CD4-positive, alpha-beta T cell (primary cell): ENCODE measurements at regions not wholly inside any gene's neighbourhood (a gene's known extent, or its start where the extent isn't known, plus 50 kb on each side); places are given as distances from the start of the nearest gene placed in this dataset.
"Not testable (repeated sequence)": the region's sequence is repeated elsewhere in the genome, so short reads cannot be mapped to it uniquely, and the experiment has no call there.

Experiments used
- ATAC-seq: fragments of 200-7000 bp; cut with Tn5 transposase; one replicate; pipeline ENCODE4 v1.10.0; 2022; ENCODE audit warnings: mild to moderate bottlenecking; ENCODE audit not compliant: poor library complexity
- CTCF ChIA-PET: fragments of 350-600 bp; sonication (Branson Sonifier 250); formaldehyde crosslinking; loops from one replicate; lab custom pipeline; 2021; ENCODE audit warnings: antibody characterized with exemption, inconsistent platforms; lab: Charles Lee
- POLR2A ChIA-PET: fragments of 350-600 bp; sonication (Branson Sonifier 250); formaldehyde crosslinking; loops from one replicate; lab custom pipeline; 2021; ENCODE audit warnings: antibody characterized with exemption, inconsistent platforms; lab: Charles Lee
- DNase-seq, 14 experiments: peaks; one replicate each; pipeline ENCODE4 v3.0.0-alpha.2; 2013 to 2020; ENCODE audit warnings: mixed read lengths in 2 of 14
- H3K27ac ChIP-seq, 2 donors: one replicate each; pipeline versions ENCODE4 v1.5.1 to v1.7.0; 2013; ENCODE audit warnings: low read length in 2 of 2, low read depth in 1 of 2, mild to moderate bottlenecking in 1 of 2
- H3K27me3 ChIP-seq, 2 experiments: 1 replicate in 1 of 2; 2 replicates in 1 of 2; pipeline versions ENCODE4 v1.6.1 to v1.7.0; 2013; ENCODE audit warnings: low read length in 2 of 2, control low read depth in 1 of 2, mild to moderate bottlenecking in 1 of 2, moderate library complexity in 1 of 2; ENCODE audit not compliant: insufficient read depth in 2 of 2, control insufficient read depth in 1 of 2
- H3K36me3 ChIP-seq: one replicate; pipeline ENCODE4 v1.6.1; 2013; ENCODE audit warnings: low read length, control low read depth; ENCODE audit not compliant: insufficient read depth
- H3K4me1 ChIP-seq: one replicate; pipeline ENCODE4 v1.6.1; 2013; ENCODE audit warnings: low read length, control low read depth; ENCODE audit not compliant: insufficient read depth
- H3K4me3 ChIP-seq: one replicate; pipeline ENCODE4 v1.5.1; 2013; ENCODE audit warnings: mild to moderate bottlenecking, low read length, moderate library complexity
- H3K9me3 ChIP-seq, 2 experiments: 1 replicate in 1 of 2; 2 replicates in 1 of 2; pipeline versions ENCODE4 v1.6.1 to v1.7.0; 2013; ENCODE audit warnings: low read length in 2 of 2, mild to moderate bottlenecking in 2 of 2, control low read depth in 1 of 2, moderate library complexity in 1 of 2; ENCODE audit not compliant: control insufficient read depth in 1 of 2, insufficient read depth in 1 of 2
- H3K27ac Mint-ChIP-seq: one replicate; pipeline ENCODE4 v1.8.0; 2020; ENCODE audit warnings: mixed read lengths
- H3K27me3 Mint-ChIP-seq: one replicate; pipeline ENCODE4 v1.8.0; 2021; ENCODE audit warnings: mixed read lengths
- H3K36me3 Mint-ChIP-seq: one replicate; pipeline ENCODE4 v1.8.0; 2021; ENCODE audit warnings: low read depth, mixed read lengths
- H3K4me1 Mint-ChIP-seq: one replicate; pipeline ENCODE4 v1.8.0; 2021; ENCODE audit warnings: low read depth, mixed read lengths
- H3K4me3 Mint-ChIP-seq: one replicate; pipeline ENCODE4 v1.8.0; 2020; ENCODE audit warnings: mild to moderate bottlenecking, mixed read lengths
- H3K9me3 Mint-ChIP-seq: one replicate; pipeline ENCODE4 v1.8.0; 2020; ENCODE audit warnings: mixed read lengths
- CTCF ChIP-seq: fragments of 200-600 bp; IDR thresholded peaks from one replicate; pipeline ENCODE4 v1.8.0; 2022; ENCODE audit warnings: antibody characterized with exemption, mild to moderate bottlenecking
- intact Hi-C, 2 experiments: fragments of 100-400 bp; cut with DNase I in 1 of 2; cut with micrococcal nuclease in 1 of 2; formaldehyde crosslinking; loops; one replicate each; pipeline versions ENCODE4 v1.15.1 to v1.9.0; 2023 to 2025; cut with DNase I, micrococcal nuclease

GRCh38 chr5:57429513-57430120 is 53.0 kb downstream of the ACTBL2 start:
- Histone ChIP-seq H3K36me3 (no peaks in the 10 kb centered on the region), H3K4me1 (no peaks in the 10 kb centered on the region), H3K9me3 (no peaks in the 10 kb centered on the region), H3K27me3 (no peaks in the 10 kb centered on the region), H3K4me3 (no peak overlapping the region), H3K27ac (no peak overlapping the region)
- H3K27me3 Mint-ChIP-seq, result no peaks in the 10 kb centered on the region
- H3K4me3 Mint-ChIP-seq, result no peak overlapping the region
- CTCF ChIA-PET, result no interaction called here
- H3K36me3 Mint-ChIP-seq, result no peaks in the 10 kb centered on the region
- intact Hi-C loops, result no loop called here
- no peak overlapping the region for H3K27ac Mint-ChIP-seq
- H3K4me1 Mint-ChIP-seq, result no peaks in the 10 kb centered on the region
- POLR2A ChIA-PET, result no interaction called here
- ATAC-seq (no peak), DNase-seq (no peak)
- no peak for TF ChIP-seq CTCF
- H3K9me3 Mint-ChIP-seq, result no peaks in the 10 kb centered on the region

- H3K4me1 Mint-ChIP-seq, H3K27me3 ChIP-seq, H3K4me3 ChIP-seq, H3K27me3 Mint-ChIP-seq, H3K36me3 Mint-ChIP-seq, H3K9me3 Mint-ChIP-seq, POLR2A ChIA-PET, H3K4me1 ChIP-seq, DNase-seq, intact Hi-C loops, H3K27ac ChIP-seq, H3K4me3 Mint-ChIP-seq, ATAC-seq, H3K9me3 ChIP-seq, CTCF ChIA-PET, H3K36me3 ChIP-seq, H3K27ac Mint-ChIP-seq: not testable (repeated sequence)
Measured at GRCh38 chr5:57429021-57429420, 53.6 kb downstream of the ACTBL2 start.

GRCh38 chr5:57422993-57423392 is 59.6 kb downstream of the ACTBL2 start:
- POLR2A ChIA-PET, result no interaction called here
- intact Hi-C loops, result no loop called here
- Mint-ChIP-seq H3K27ac (no peak overlapping the region), H3K4me3 (no peak overlapping the region), H3K4me1 (no peaks in the 10 kb centered on the region), H3K36me3 (no peaks in the 10 kb centered on the region), H3K9me3 (no peaks in the 10 kb centered on the region), H3K27me3 (no peaks in the 10 kb centered on the region)
- H3K36me3 ChIP-seq, result no peaks in the 10 kb centered on the region
- H3K4me1 ChIP-seq, result no peaks in the 10 kb centered on the region
- no peak for TF ChIP-seq CTCF
- DNase-seq, result no peak
- H3K9me3 ChIP-seq, result peaks cover 0 to 17% of the 10 kb centered on the region in 2 experiments
- no peak overlapping the region for H3K27ac ChIP-seq
- H3K27me3 ChIP-seq, result no peaks in the 10 kb centered on the region
- ATAC-seq, result no peak
- H3K4me3 ChIP-seq, result no peak overlapping the region
- CTCF ChIA-PET, result no interaction called here

GRCh38 chr5:57422341-57422740 is 60.3 kb downstream of the ACTBL2 start:
- Mint-ChIP-seq H3K4me1 (no peaks in the 10 kb centered on the region), H3K27ac (no peak overlapping the region), H3K36me3 (no peaks in the 10 kb centered on the region), H3K9me3 (no peaks in the 10 kb centered on the region), H3K4me3 (no peak overlapping the region), H3K27me3 (no peaks in the 10 kb centered on the region)
- CTCF ChIA-PET, result no interaction called here
- no peak for DNase-seq
- no peak overlapping the region for H3K27ac ChIP-seq
- ATAC-seq, result no peak
- no peak for TF ChIP-seq CTCF
- H3K4me3 ChIP-seq, result no peak overlapping the region
- intact Hi-C loops, result no loop called here
- no peaks in the 10 kb centered on the region for H3K36me3 ChIP-seq
- POLR2A ChIA-PET, result no interaction called here
- H3K27me3 ChIP-seq, result no peaks in the 10 kb centered on the region
- H3K4me1 ChIP-seq, result no peaks in the 10 kb centered on the region
- H3K9me3 ChIP-seq, result peaks cover 0 to 17% of the 10 kb centered on the region in 2 experiments
